ENCODE measurements at regions not wholly inside any gene's neighbourhood (a gene's known extent, or its start where the extent isn't known, plus 50 kb on each side); places are given as distances from the start of the nearest gene placed in this dataset.

DNA sequence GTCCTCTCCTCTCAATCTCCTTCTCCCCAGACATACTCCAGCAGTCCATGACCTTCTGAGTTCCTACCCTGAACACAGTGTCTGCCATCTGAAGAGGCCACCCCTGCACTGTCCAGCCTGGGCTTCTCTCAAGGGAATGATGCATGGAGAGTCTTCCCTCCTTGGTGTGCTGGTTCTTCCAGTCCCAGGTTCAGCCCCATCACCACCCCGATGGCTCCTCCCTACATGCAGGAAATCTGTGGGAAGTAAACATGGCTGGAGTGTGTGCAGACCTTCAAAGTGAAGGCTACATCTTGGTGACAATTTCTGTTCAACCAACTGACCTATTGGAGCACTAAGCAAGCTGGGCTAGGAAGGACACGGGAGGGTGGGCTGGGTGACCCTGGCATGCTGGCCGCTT is 121.0 kb upstream of the JAG1 start:
- ATAC-seq (no peak), DNase-seq (ENCODE audit: low spot score) (no peak)
- Mint-ChIP-seq H3K4me1 (peaks cover 38% of the 10 kb centered on the region), H3K27ac (no peak overlapping the region), H3K4me3 (no peak overlapping the region), H3K27me3 (ENCODE audit: low read depth) (no peaks in the 10 kb centered on the region; the same call in 1 of the 2 replicates), H3K9me3 (peaks cover 18% of the 10 kb centered on the region), H3K36me3 (peaks cover 4% of the 10 kb centered on the region; the same call in 1 of the 2 replicates)
- TF ChIP-seq, protein P1, sequence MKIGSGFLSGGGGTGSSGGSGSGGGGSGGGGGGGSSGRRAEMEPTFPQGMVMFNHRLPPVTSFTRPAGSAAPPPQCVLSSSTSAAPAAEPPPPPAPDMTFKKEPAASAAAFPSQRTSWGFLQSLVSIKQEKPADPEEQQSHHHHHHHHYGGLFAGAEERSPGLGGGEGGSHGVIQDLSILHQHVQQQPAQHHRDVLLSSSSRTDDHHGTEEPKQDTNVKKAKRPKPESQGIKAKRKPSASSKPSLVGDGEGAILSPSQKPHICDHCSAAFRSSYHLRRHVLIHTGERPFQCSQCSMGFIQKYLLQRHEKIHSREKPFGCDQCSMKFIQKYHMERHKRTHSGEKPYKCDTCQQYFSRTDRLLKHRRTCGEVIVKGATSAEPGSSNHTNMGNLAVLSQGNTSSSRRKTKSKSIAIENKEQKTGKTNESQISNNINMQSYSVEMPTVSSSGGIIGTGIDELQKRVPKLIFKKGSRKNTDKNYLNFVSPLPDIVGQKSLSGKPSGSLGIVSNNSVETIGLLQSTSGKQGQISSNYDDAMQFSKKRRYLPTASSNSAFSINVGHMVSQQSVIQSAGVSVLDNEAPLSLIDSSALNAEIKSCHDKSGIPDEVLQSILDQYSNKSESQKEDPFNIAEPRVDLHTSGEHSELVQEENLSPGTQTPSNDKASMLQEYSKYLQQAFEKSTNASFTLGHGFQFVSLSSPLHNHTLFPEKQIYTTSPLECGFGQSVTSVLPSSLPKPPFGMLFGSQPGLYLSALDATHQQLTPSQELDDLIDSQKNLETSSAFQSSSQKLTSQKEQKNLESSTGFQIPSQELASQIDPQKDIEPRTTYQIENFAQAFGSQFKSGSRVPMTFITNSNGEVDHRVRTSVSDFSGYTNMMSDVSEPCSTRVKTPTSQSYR (CRISPR knock-in tag; IDR thresholded peaks at IDR 0.05), result no peak
- no peak for TF ChIP-seq CREB1 (CRISPR knock-in tag; IDR thresholded peaks at IDR 0.05)
- TF ChIP-seq, protein P2, sequence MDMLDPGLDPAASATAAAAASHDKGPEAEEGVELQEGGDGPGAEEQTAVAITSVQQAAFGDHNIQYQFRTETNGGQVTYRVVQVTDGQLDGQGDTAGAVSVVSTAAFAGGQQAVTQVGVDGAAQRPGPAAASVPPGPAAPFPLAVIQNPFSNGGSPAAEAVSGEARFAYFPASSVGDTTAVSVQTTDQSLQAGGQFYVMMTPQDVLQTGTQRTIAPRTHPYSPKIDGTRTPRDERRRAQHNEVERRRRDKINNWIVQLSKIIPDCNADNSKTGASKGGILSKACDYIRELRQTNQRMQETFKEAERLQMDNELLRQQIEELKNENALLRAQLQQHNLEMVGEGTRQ (CRISPR knock-in tag; IDR thresholded peaks at IDR 0.05), result no peak
- TF ChIP-seq ZNF416 (CRISPR knock-in tag; IDR thresholded peaks at IDR 0.05), result no peak
- no peak for TF ChIP-seq GABPB1 (CRISPR knock-in tag; IDR thresholded peaks at IDR 0.05)
- no peak for TF ChIP-seq ZNF219 (CRISPR knock-in tag; IDR thresholded peaks at IDR 0.05; ENCODE audit: borderline replicate concordance)
- no peak for TF ChIP-seq OVOL2 (CRISPR knock-in tag; IDR thresholded peaks at IDR 0.05; ENCODE audit: borderline replicate concordance)
- TF ChIP-seq TCF7 (CRISPR knock-in tag; IDR thresholded peaks at IDR 0.05; ENCODE audit: low read depth), result no peak
- TF ChIP-seq ZNF671 (CRISPR knock-in tag; IDR thresholded peaks at IDR 0.05), result no peak
- TF ChIP-seq ELF4 (CRISPR knock-in tag; IDR thresholded peaks at IDR 0.05; ENCODE audit: low read depth), result no peak
- no peak for TF ChIP-seq SMAD4 (CRISPR knock-in tag; IDR thresholded peaks at IDR 0.05)
- TF ChIP-seq KAT7 (CRISPR knock-in tag; IDR thresholded peaks at IDR 0.05; ENCODE audit: borderline replicate concordance), result no peak
- TF ChIP-seq SP1 (CRISPR knock-in tag; conservative IDR thresholded peaks at IDR 0.05), result no peak
- TF ChIP-seq PRRX2 (CRISPR knock-in tag; IDR thresholded peaks at IDR 0.05), result no peak
- TF ChIP-seq, protein P3, sequence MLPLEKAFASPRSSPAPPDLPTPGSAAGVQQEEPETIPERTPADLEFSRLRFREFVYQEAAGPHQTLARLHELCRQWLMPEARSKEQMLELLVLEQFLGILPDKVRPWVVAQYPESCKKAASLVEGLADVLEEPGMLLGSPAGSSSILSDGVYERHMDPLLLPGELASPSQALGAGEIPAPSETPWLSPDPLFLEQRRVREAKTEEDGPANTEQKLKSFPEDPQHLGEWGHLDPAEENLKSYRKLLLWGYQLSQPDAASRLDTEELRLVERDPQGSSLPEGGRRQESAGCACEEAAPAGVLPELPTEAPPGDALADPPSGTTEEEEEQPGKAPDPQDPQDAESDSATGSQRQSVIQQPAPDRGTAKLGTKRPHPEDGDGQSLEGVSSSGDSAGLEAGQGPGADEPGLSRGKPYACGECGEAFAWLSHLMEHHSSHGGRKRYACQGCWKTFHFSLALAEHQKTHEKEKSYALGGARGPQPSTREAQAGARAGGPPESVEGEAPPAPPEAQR (CRISPR knock-in tag; IDR thresholded peaks at IDR 0.05), result no peak
- no peak for TF ChIP-seq NFYB (CRISPR knock-in tag; conservative IDR thresholded peaks at IDR 0.05; ENCODE audit: low read depth)
- POLR2A ChIA-PET, result interaction anchor here (1.2 kb wide), 1 partner anchor 11 kb away, joined by 3 read pairs; no protein-coding TSS in a partner anchor
- CTCF ChIA-PET, result interaction anchor here (0.6 to 0.7 kb wide), 2 partner anchors 28 to 59 kb away, joined by 3 read pairs; no protein-coding TSS in a partner anchor

DNA sequence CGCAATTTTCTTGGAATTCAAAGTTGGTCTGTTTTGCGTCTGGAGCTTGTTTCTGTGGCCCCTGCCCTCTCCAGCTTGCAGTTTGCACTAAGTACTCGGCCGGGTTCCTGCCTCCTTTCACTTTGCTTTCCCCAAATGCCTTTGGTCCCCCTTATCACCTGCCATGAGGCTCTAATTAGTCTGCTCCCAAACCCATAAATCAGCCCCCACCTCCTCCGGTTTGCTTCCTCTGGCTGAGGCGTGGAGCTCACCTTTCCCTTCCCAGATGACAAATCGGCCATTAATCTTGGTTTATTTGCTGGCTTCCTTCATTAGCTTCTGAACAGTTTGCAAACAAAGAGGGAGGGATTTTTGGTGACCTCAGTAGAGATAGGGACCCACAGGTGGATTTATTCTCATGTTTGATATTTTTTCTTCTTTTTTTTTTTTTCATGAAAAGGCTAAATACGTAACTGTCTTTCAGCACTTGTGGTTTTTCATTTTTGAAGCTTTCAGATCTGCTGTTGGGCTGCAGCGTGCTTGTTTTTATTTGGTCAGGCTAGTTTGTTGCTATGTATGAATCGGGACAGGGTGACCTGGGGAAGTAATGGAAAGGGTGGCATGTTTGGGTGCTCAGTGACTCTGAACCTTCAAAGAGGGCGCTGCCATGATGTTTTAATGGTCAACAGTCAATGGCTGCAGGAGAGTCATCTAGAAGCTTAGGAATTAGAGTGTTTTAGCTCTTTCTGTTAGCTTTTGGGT is 121.7 kb upstream of the JAG1 start:
- POLR2A ChIA-PET, result interaction anchor here (1.2 kb wide), 1 partner anchor 10 kb away, joined by 3 read pairs; no protein-coding TSS in a partner anchor
- no peak overlapping the region for H3K4me3 Mint-ChIP-seq
- H3K9me3 Mint-ChIP-seq, result peaks cover 18% of the 10 kb centered on the region
- no peak for DNase-seq (ENCODE audit: low spot score)
- no peak overlapping the region; the same call in 1 of the 2 replicates for H3K27ac Mint-ChIP-seq
- H3K4me1 Mint-ChIP-seq, result peaks cover 32% of the 10 kb centered on the region
- peaks cover 4% of the 10 kb centered on the region; the same call in 1 of the 2 replicates for H3K36me3 Mint-ChIP-seq
- ATAC-seq, result no peak
- no peaks in the 10 kb centered on the region; the same call in 1 of the 2 replicates for H3K27me3 Mint-ChIP-seq (ENCODE audit: low read depth)
- CTCF ChIA-PET, result interaction anchor here (0.7 kb wide), 1 partner anchor 27 kb away, joined by 3 read pairs; no protein-coding TSS in a partner anchor
- TF ChIP-seq NFE2L1 (CRISPR knock-in tag; IDR thresholded peaks at IDR 0.05) (no peak), JUN (CRISPR knock-in tag; IDR thresholded peaks at IDR 0.05) (no peak), TCF7 (CRISPR knock-in tag; IDR thresholded peaks at IDR 0.05; ENCODE audit: low read depth) (no peak), FOXK1 (CRISPR knock-in tag; IDR thresholded peaks at IDR 0.05) (no peak), SOX15 (CRISPR knock-in tag; IDR thresholded peaks at IDR 0.05) (no peak), OVOL2 (CRISPR knock-in tag; IDR thresholded peaks at IDR 0.05; ENCODE audit: borderline replicate concordance) (no peak), SMAD3 (CRISPR knock-in tag; IDR thresholded peaks at IDR 0.05; ENCODE audit: borderline replicate concordance) (no peak), TEAD1 (CRISPR knock-in tag; IDR thresholded peaks at IDR 0.05) (no peak)
- TF ChIP-seq, protein P4, sequence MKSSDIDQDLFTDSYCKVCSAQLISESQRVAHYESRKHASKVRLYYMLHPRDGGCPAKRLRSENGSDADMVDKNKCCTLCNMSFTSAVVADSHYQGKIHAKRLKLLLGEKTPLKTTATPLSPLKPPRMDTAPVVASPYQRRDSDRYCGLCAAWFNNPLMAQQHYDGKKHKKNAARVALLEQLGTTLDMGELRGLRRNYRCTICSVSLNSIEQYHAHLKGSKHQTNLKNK (CRISPR knock-in tag; IDR thresholded peaks at IDR 0.05), result no peak
- TF ChIP-seq, protein P5, sequence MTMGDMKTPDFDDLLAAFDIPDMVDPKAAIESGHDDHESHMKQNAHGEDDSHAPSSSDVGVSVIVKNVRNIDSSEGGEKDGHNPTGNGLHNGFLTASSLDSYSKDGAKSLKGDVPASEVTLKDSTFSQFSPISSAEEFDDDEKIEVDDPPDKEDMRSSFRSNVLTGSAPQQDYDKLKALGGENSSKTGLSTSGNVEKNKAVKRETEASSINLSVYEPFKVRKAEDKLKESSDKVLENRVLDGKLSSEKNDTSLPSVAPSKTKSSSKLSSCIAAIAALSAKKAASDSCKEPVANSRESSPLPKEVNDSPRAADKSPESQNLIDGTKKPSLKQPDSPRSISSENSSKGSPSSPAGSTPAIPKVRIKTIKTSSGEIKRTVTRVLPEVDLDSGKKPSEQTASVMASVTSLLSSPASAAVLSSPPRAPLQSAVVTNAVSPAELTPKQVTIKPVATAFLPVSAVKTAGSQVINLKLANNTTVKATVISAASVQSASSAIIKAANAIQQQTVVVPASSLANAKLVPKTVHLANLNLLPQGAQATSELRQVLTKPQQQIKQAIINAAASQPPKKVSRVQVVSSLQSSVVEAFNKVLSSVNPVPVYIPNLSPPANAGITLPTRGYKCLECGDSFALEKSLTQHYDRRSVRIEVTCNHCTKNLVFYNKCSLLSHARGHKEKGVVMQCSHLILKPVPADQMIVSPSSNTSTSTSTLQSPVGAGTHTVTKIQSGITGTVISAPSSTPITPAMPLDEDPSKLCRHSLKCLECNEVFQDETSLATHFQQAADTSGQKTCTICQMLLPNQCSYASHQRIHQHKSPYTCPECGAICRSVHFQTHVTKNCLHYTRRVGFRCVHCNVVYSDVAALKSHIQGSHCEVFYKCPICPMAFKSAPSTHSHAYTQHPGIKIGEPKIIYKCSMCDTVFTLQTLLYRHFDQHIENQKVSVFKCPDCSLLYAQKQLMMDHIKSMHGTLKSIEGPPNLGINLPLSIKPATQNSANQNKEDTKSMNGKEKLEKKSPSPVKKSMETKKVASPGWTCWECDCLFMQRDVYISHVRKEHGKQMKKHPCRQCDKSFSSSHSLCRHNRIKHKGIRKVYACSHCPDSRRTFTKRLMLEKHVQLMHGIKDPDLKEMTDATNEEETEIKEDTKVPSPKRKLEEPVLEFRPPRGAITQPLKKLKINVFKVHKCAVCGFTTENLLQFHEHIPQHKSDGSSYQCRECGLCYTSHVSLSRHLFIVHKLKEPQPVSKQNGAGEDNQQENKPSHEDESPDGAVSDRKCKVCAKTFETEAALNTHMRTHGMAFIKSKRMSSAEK (CRISPR knock-in tag; IDR thresholded peaks at IDR 0.05; ENCODE audit: borderline replicate concordance), result no peak
